Tongue (tissue), 1 donor: ENCODE measurements at regions not wholly inside any gene's neighbourhood (a gene's known extent, or its start where the extent isn't known, plus 50 kb on each side); places are given as distances from the start of the nearest gene placed in this dataset.

ENCODE experiments used
- DNase-seq: peaks from one replicate; pipeline ENCODE4 v3.0.0-alpha.2; 2015

DNA sequence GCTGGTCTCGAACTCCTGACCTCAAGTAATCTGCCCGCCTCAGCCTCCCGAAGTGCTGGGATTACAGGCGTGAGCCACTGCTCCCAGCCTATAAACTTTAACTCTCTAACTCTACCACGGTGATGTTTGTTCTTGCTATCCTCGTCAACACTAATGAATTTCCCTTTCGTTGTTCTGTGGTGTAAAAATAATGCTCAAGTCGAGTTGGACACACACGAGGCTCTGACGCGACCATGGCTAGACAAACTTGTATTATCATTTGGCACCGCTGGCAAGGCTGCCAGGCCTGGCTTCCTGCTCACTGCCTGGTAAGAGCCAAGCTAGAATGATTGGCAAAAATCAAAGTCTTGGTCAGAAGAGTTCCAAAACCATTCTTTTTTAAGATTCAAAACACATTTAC is 167.0 kb upstream of the KLF6 start:
- DNase-seq = no peak

- no peak for DNase-seq
Observed at GRCh38 chr10:3950676-3951275, 165.8 kb upstream of the KLF6 start.

GRCh38 chr10:3949711-3950110 is 164.7 kb upstream of the KLF6 start:
- peak; percentile 12 for DNase-seq

- no peak for DNase-seq
Observed at GRCh38 chr10:3948843-3949242, 163.8 kb upstream of the KLF6 start.

DNA sequence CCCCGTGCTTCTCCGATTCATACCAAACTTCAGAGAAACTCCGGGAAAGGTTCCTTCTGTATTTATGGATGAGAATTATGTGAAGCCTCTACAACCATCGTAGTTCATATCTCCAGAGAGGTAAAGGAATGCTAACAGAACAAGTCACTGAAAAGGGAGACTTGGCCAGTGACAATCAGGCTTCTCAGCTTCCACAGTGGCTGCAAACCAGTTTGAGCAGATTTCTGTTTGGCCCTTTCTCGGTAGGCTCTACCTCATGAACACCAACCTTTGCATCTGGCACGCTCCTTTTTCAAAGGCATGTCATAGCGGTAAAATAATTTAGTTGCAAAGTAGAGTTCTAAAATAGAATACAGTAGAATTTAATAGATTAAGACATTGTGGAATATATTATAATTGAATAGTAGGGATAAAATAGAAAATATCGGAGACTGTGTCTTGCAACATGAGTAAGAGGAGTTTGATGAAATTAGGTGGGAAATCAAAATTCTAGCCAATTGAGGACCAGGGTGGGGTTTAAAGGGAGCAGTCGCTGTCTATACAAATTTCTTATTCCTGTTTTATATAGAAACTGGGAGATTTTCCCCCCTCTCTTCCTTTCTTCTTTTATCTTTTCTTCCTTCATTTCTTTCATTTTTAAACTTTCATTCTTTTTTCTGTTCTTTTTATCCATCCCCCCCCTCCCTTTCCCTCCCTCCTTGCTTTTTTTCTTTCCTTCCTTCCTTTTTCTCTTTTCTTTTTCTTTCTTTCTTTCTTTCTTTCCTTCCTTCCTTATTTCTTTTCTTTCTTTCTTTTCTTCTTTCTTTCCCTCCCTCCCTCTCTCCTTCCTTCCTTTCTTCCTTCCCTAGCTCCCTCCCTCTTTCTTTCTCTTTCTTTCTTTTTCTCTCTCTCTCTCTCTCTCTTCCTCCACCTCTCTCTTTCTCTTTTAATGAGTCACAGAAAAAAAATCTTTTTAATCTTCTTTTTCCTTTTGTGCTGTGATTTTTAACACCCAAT is 161.5 kb upstream of the KLF6 start:
- no peak for DNase-seq

- DNase-seq = no peak
Observed at GRCh38 chr10:3945026-3945425, 160.0 kb upstream of the KLF6 start.

- no peak for DNase-seq
Observed at GRCh38 chr10:3944591-3944990, 159.6 kb upstream of the KLF6 start.

DNA sequence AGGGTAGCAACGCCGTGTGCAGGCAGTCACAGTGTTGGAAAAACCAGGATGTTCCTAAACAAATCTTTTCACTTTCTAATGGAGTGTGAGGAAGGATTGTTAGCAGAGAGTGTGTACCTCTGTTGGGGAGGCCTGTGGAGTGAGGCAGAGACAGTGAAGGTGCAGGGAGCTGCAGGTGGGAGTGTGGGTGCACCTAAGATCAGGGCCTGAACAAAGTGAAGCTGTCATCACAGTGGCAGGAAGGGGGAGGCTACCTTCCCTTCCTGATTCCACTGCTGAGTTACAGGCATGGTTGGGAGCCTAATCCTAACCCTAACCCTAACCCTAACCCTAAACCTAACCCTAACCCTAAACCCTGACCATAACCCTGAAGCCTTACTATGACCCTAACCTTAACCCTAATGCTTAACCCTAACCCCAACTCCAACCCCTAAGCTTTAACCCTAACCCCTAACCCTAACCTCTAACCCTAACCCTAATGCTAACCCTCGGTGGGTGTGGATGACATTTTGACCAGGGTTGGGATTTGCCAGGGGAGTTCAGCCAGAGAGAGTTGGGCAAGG is 158.8 kb upstream of the KLF6 start:
- no peak for DNase-seq

GRCh38 chr10:3942937-3943489 is 158.0 kb upstream of the KLF6 start:
- no peak for DNase-seq

GRCh38 chr10:3941676-3942075 is 156.7 kb upstream of the KLF6 start:
- DNase-seq = no peak

- no peak for DNase-seq
Observed at GRCh38 chr10:3936422-3937040, 151.5 kb upstream of the KLF6 start.

GRCh38 chr10:3935933-3936359 is 150.9 kb upstream of the KLF6 start:
- DNase-seq = peak; percentile 77

DNA sequence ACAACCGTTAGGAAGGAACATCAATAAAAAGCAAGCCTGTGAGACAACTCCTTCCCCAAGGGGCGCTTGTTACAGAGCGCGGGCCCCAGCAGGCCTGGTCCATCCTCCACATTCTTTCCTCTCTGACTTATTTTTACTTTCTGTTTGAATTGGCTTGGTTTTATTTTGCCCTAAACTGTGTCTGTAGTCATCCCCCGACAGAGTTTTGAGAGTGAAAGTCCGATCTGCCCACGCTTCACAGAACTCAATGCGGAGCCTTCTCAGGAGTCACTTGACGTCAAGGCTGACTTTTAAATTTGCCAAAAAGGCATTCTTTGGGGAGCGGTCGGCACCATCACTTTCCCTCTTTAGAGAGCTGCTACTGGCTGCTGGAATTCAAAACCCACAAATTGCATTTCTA is 150.1 kb upstream of the KLF6 start:
- DNase-seq = peak; percentile 58

GRCh38 chr10:3933733-3934132 is 148.7 kb upstream of the KLF6 start:
- DNase-seq = no peak

- DNase-seq = no peak
Observed at GRCh38 chr10:3932597-3933375, 147.8 kb upstream of the KLF6 start.

GRCh38 chr10:3931901-3932300 is 146.9 kb upstream of the KLF6 start:
- no peak for DNase-seq

GRCh38 chr10:3931224-3931623 is 146.2 kb upstream of the KLF6 start:
- DNase-seq = no peak

GRCh38 chr10:3928569-3928968 is 143.6 kb upstream of the KLF6 start:
- no peak for DNase-seq

GRCh38 chr10:3928078-3928477 is 143.1 kb upstream of the KLF6 start:
- no peak for DNase-seq

GRCh38 chr10:3926675-3927525 is 141.9 kb upstream of the KLF6 start:
- no peak for DNase-seq

DNA sequence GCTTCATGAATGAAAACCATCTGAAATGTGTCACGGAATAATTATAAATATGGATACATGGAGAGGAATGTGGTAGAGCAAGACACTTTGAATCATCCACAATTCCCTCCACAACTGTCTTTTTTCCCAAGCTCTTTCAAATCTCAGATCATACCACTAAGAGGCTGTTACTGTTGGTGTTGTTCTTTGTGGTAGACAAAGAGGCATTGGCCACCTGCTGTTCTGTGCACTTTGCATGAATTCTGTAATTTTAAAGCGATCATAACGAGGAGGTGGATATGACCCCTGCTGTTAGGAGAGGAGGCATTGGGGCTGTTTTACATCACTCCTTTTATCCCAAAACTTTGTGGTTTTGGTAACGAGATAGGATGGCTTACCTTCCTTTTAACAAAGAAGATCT is 141.2 kb upstream of the KLF6 start:
- DNase-seq = no peak
